ENCODE measurements at regions not wholly inside any gene's neighbourhood (a gene's known extent, or its start where the extent isn't known, plus 50 kb on each side); places are given as distances from the start of the nearest gene placed in this dataset.

GRCh38 chr1:29981586-29982239, 741.7 kb downstream of the MATN1 start:
- ATAC-seq (no peak), DNase-seq (ENCODE audit: low spot score) (no peak)
- intact Hi-C loops (cut with DNase I) = no loop called here

DNA sequence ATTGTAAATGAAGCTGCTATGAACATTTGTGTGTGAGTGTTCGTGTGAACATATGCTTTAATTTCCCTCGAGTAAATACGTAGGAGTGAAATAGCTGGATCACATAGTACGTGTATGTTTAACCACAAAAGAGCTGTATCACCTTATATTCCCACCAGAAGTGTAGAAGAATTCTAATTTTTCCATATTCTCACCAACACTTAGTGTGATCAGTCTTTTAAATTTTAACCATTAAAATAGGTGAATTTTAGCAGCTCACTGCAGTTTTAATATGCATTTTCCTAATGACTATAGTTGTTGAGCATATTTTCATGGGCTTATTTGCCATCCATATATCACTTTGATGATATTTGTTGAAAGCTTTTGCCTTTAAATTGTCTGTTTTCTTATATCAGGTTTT, 741.2 kb downstream of the PTPRU start:
- DNase-seq (ENCODE audit: low spot score) = no peak
- no peak for ATAC-seq
- intact Hi-C loops (cut with DNase I) = no loop called here

GRCh38 chr1:29975036-29975694, 738.8 kb downstream of the PTPRU start:
- intact Hi-C loops (cut with DNase I) = no loop called here
- ATAC-seq (no peak), DNase-seq (ENCODE audit: low spot score) (no peak)

DNA sequence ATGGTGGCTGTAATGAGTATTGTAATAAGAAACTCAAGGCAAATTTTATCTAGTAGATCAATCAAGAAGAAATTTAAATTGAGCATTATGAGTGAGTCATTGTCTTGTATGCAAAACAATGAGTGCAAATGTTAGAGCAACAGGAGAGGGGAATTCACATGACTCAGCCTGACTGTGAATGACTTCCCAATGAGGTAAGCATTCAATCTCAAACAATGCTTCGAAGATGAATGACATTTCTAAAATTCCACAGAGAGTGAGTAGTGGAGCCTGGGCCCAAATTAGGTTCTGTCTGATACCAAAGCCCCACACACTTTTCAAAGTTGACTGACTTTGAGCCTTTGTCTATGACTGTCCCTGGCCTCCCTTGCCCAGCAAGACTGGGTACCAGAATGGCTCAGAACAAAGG, 738.0 kb downstream of the PTPRU start:
- no peak for DNase-seq (ENCODE audit: low spot score)
- intact Hi-C loops (cut with DNase I) = no loop called here
- no peak for ATAC-seq

GRCh38 chr1:29973406-29973805, 737.1 kb downstream of the PTPRU start:
- no peak for DNase-seq (ENCODE audit: low spot score)
- intact Hi-C loops (cut with DNase I) = no loop called here
- ATAC-seq = no peak

DNA sequence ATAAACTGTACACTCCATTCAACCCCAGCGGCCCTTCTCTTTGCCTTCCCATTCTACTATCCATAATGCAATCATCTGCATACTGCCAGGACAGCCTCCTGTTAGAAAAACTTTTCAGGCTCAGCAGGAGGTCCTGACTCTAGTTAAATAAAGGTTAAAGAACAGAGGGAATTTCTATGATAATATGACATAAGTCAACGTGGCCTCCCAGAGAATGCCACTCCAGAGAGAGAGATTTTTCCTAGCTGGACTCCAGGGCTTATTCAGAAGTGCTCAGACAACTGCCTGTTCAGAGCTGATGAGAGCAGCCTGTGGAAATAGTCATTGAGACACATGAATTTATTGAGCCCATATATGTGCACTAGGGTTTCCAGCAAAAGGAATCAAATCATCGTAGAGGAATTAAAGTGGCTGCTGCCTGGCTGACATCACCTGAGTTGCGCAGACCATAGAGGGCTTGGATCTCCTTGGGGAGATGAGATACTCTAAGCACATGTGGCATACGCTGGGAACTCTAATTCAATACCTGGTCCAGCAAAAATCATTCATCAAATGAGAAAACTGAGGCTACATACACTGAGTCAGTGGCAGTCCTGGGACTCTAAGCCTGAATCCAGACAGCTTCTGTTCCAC, 736.2 kb downstream of the PTPRU start:
- DNase-seq (ENCODE audit: low spot score) (no peak), ATAC-seq (no peak)
- intact Hi-C loops (cut with DNase I) = no loop called here

- no peak for ATAC-seq
- intact Hi-C loops (cut with DNase I) = no loop called here
- no peak for DNase-seq (ENCODE audit: low spot score)
Measured at GRCh38 chr1:29971703-29972102, 735.4 kb downstream of the PTPRU start.

DNA sequence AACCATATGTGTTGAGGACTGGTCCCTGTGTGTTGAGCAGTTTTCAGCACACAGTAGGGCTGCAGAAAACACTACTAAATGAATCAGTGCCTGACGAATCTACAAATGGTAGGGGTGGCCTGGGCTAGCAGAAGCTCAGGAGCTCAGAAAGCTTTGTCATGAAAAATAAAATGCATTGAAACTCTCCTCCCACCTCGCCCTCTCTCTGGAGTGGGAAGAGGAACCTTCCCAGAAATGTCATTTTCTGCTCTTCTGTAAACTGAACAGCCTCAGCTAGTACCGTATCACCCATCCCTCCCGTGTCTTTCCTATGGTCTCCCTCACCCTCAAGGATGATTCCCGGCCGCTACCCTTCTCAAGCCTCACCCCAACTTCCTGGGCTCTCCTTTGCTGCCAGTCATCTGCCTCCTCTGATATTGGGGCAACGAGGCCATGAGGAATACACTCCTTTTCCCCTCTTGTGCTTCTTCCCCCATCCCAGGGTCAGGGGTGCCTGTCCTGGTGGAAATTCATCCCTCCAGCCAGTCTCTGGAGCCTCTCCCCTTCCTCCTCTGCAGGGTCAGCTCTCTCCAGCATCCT, 734.5 kb downstream of the PTPRU start:
- ATAC-seq = no peak
- intact Hi-C loops (cut with DNase I) = no loop called here
- no peak for DNase-seq (ENCODE audit: low spot score)

DNA sequence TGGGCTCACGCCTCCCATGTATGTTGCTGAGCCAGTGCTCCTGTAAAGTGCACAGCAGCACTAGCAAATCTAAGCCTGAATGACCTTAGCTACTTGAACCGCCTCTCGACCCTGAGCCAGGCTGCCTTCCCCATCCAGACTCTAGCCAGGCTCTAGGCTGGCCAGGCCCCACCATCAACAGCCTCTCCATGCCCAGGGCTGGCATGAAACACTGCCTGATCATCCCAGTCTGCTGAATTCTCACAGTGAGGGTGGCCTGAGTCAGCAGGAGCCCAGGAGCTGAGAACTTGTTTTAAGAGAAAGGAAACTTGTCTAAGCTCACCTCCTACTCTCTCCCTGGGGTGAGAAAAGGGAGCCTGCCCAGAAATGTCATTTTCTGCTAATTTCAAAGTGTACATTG, 733.3 kb downstream of the PTPRU start:
- DNase-seq (ENCODE audit: low spot score) (no peak), ATAC-seq (no peak)
- intact Hi-C loops (cut with DNase I) = no loop called here

- no peak for ATAC-seq
- DNase-seq (ENCODE audit: low spot score) = no peak
- intact Hi-C loops (cut with DNase I) = no loop called here
Measured at GRCh38 chr1:29967261-29967660, 730.9 kb downstream of the PTPRU start.

DNA sequence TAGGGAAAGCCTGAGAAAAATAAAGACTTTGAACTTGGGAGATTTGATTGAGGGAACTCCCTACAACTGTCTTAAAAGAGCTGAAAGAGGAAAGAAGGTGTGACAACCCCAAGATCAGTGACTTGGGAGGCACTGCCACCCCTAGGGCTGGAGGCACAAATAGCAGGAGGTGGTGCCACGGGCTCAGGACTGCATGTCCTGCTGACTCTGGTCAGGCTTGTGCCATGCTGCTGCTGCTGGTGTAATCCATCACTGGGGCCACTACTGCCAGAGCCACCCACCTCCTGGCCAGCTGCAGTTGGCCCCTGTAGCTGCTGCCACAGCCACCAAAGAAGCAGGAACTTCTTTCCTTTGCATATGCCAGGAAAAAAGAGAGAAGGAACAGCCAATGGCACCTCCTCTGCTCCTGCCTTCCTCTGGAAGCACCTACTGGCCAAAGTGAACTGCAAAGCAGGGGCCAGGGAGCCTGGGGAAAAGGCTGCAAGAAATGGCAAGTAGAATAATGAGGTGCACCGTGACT, 730.3 kb downstream of the PTPRU start:
- DNase-seq (ENCODE audit: low spot score) (no peak), ATAC-seq (no peak)
- intact Hi-C loops (cut with DNase I) = no loop called here

- intact Hi-C loops (cut with DNase I) = no loop called here
- ATAC-seq = no peak
- no peak for DNase-seq (ENCODE audit: low spot score)
Measured at GRCh38 chr1:29964718-29965533, 728.6 kb downstream of the PTPRU start.

- ATAC-seq (no peak), DNase-seq (ENCODE audit: low spot score) (no peak)
- intact Hi-C loops (cut with DNase I) = no loop called here
Measured at GRCh38 chr1:29963946-29964345, 727.6 kb downstream of the PTPRU start.

DNA sequence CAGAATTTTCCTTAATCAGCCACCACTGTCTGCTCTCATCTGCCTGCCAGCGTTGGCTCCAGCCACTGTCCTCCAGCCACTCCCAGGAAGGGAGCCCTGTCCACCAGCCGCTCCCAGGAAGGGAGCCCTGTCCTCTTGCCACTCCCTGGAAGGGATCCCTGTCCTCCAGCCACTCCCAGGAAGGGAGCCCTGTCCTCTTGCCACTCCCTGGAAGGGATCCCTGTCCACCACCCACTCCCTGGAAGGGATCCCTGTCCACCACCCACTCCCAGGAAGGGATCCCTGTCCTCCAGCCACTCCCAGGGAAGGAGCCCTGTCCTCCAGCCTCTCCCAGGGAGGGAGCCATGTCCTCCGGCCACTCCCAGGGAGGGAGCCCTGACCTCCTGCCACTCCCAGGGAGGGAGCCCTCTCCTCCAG, 726.5 kb downstream of the PTPRU start:
- ATAC-seq (no peak), DNase-seq (ENCODE audit: low spot score) (no peak)

DNA sequence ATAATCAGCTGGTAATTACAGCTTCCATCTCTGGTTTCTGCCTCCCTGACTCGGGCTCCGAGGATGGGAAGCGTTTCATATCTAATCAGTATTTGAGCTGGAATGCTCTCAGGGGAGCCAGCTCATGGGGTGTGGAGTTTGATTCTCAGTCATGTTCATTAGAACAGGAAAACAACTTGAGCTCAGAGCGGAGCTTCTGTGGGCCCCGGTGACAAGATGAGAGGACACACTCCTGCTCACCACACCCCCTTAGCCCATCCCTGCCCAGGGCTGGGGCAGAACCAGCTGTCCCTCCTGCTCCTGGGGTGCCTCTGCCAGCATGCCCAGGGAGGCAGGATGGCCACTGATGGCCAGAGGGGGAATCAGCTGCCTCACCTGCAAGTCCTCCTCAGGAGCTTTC, 726.0 kb downstream of the PTPRU start:
- intact Hi-C loops (cut with DNase I) = no loop called here
- ATAC-seq (no peak), DNase-seq (ENCODE audit: low spot score) (no peak)

More for the DNA sequence above, 726.5 kb downstream of the PTPRU start:
- intact Hi-C loops (cut with DNase I) = no loop called here

GRCh38 chr1:29961293-29962059, 725.2 kb downstream of the PTPRU start:
- intact Hi-C loops (cut with DNase I) = no loop called here
- ATAC-seq (no peak), DNase-seq (ENCODE audit: low spot score) (no peak)

GRCh38 chr1:29960876-29961275, 724.6 kb downstream of the PTPRU start:
- intact Hi-C loops (cut with DNase I) = no loop called here
- no peak for ATAC-seq
- no peak for DNase-seq (ENCODE audit: low spot score)

DNA sequence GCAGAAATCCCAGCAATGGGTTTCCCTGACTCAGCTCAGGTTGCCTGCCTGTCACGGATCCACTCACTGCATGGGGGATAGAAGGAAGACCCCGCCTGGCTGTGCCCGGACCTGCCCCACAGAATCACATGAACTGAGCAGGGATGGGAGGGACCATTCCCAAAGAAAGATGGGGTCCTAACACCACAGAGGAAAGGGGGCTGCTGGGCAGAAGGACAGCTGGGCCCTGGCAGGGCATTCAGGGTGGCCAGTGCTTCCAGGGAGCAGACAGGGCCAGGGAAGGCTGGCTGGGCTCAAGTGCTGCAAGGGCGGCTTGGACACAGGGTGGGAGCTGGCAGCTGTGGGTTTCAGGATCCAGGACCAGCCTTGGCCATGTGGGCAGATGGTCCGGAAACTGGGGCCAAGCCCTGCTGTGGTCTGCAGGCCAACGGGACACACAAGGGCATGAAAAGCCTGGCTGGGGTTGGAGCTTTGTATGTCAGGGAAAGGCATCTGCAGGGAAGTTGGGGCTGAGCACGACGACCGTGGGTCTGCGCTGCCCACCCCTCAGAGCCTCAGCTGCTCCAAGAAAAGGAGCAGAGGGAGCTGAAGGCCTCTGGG, 723.9 kb downstream of the PTPRU start:
- intact Hi-C loops (cut with DNase I) = no loop called here
- DNase-seq (ENCODE audit: low spot score) = no peak

More for the DNA sequence above, 723.9 kb downstream of the PTPRU start:
- no peak for ATAC-seq

All from sciatic nerve (tissue), 2 donors.